Endothelial cell of umbilical vein (primary cell): ENCODE measurements at regions not wholly inside any gene's neighbourhood (a gene's known extent, or its start where the extent isn't known, plus 50 kb on each side); places are given as distances from the start of the nearest gene placed in this dataset.

ENCODE experiments used
- BruUV-seq: library from RNA; stranded (reverse); fragments of 400-500 nt; replicated peaks from 2 replicates; lab custom pipeline; 2021; lab: Mats Ljungman, UMichigan
- CTCF ChIA-PET: fragments of 300-600, 350-600 bp; sonication (Branson Sonifier 250); formaldehyde crosslinking; loops from one replicate; lab custom pipeline; 2021; ENCODE audit warnings: antibody characterized with exemption, inconsistent platforms; lab: Charles Lee
- POLR2A ChIA-PET: fragments of 300-600, 350-600 bp; sonication (Branson Sonifier 250); formaldehyde crosslinking; loops from one replicate; lab custom pipeline; 2021; ENCODE audit warnings: antibody characterized with exemption, inconsistent platforms; lab: Charles Lee
- DNase-seq: peaks from one replicate; pipeline ENCODE4 v3.0.0-alpha.2; 2011; ENCODE audit warnings: low read depth, low spot score
- FAIRE-seq: peaks from 2 replicates; lab custom pipeline; 2011; peaks lifted over from hg19 to GRCh38; lab: Jason Lieb, UNC
- H2AFZ ChIP-seq: 2 replicates; pipeline ENCODE4 v1.6.0; 2012; ENCODE audit warnings: low read depth, low read length, control low read depth, inconsistent platforms
- H3K27ac ChIP-seq: 2 replicates; pipeline ENCODE4 v1.5.1; 2011; ENCODE audit warnings: low read depth, mild to moderate bottlenecking, control low read depth, low read length, moderate library complexity; ENCODE audit not compliant: insufficient read depth
- H3K27me3 ChIP-seq, 2 experiments: 2 replicates each; pipeline versions ENCODE4 v1.6.0 to v1.6.1; 2011; ENCODE audit warnings: low read length in 2 of 2, mixed read lengths in 1 of 2; ENCODE audit not compliant: control insufficient read depth in 2 of 2, insufficient read depth in 2 of 2
- H3K36me3 ChIP-seq, 2 experiments: 2 replicates in 1 of 2; 3 replicates in 1 of 2; pipeline ENCODE4 v1.5.1; 2011; ENCODE audit warnings: low read length in 2 of 2, mild to moderate bottlenecking in 1 of 2, moderate library complexity in 1 of 2; ENCODE audit not compliant: control insufficient read depth in 2 of 2, insufficient read depth in 2 of 2; ENCODE audit errors: extremely low read depth in 1 of 2
- H3K4me1 ChIP-seq: 3 replicates; pipeline ENCODE4 v1.5.1; 2011; ENCODE audit warnings: mild to moderate bottlenecking, low read length; ENCODE audit not compliant: control insufficient read depth, insufficient read depth; ENCODE audit errors: extremely low read depth
- H3K4me2 ChIP-seq: 2 replicates; pipeline ENCODE4 v1.6.1; 2011; ENCODE audit warnings: low read length, control low read depth, mixed read lengths; ENCODE audit not compliant: insufficient read depth
- H3K4me3 ChIP-seq, 3 experiments: fragments of 200-600 bp in 1 of 3; sonication (generic), shearing (Covaris generic) in 1 of 3; replicated peaks in 1 of 3; 2 replicates each; pipeline ENCODE4 v1.5.1; 2011 to 2016; ENCODE audit warnings: control low read depth in 3 of 3, low read length in 3 of 3, mild to moderate bottlenecking in 2 of 3, inconsistent platforms in 1 of 3, low read depth in 1 of 3, moderate library complexity in 1 of 3; ENCODE audit not compliant: insufficient read depth in 1 of 3
- H3K79me2 ChIP-seq: 2 replicates; pipeline ENCODE4 v1.6.0; 2012; ENCODE audit warnings: low read length, inconsistent platforms; ENCODE audit not compliant: control insufficient read depth, insufficient read depth
- H3K9ac ChIP-seq: replicated peaks from 2 replicates; pipeline ENCODE3; 2011; ENCODE audit warnings: low read length, control low read depth; ENCODE audit not compliant: insufficient read depth; ENCODE audit errors: extremely low read depth
- H3K9me1 ChIP-seq: replicated peaks from 3 replicates; pipeline ENCODE4 v1.6.0; 2011; ENCODE audit warnings: mild to moderate bottlenecking, low read length; ENCODE audit not compliant: control insufficient read depth, insufficient read depth; ENCODE audit errors: extremely low read depth
- H3K9me3 ChIP-seq: replicated peaks from 2 replicates; pipeline ENCODE4 v1.5.1; 2012; ENCODE audit warnings: low read length, inconsistent platforms; ENCODE audit not compliant: control insufficient read depth, insufficient read depth
- H4K20me1 ChIP-seq: replicated peaks from 2 replicates; pipeline ENCODE3; 2011; ENCODE audit warnings: mild to moderate bottlenecking, low read length; ENCODE audit not compliant: control insufficient read depth, insufficient read depth; ENCODE audit errors: extremely low read depth
- EZH2 ChIP-seq: IDR thresholded peaks from 2 replicates; pipeline ENCODE4 v1.6.1; 2012; ENCODE audit warnings: borderline replicate concordance, low read depth, mild to moderate bottlenecking, moderate library complexity, low read length, inconsistent platforms; ENCODE audit not compliant: severe bottlenecking
- JUN ChIP-seq: IDR thresholded peaks from 2 replicates; pipeline ENCODE4 v1.6.1; 2011; ENCODE audit warnings: borderline replicate concordance, low read depth; ENCODE audit not compliant: insufficient read length, insufficient read depth
- POLR2A ChIP-seq: IDR thresholded peaks from 2 replicates; pipeline ENCODE4 v1.6.1; 2012; ENCODE audit warnings: low read depth, mild to moderate bottlenecking, control low read depth, low read length
- dilution Hi-C: fragments of 300-500 bp; cut with MboI; formaldehyde crosslinking; loops from one replicate; pipeline ENCODE4 v1.15.0; 2019; ENCODE audit warnings: low sequenced_read_pairs; ENCODE audit not compliant: extremely low pct_ligation_motif_present
- intact Hi-C: fragments of 100-400 bp; cut with micrococcal nuclease; formaldehyde crosslinking; loops from one replicate; pipeline ENCODE4 v1.10.0; 2022

GRCh38 chr5:35543408-35543807 is 74.3 kb upstream of the SPEF2 start:
- Histone ChIP-seq H3K4me3 (no peak overlapping the region), H4K20me1 (no peaks in the 10 kb centered on the region)
- no peak for FAIRE-seq

GRCh38 chr5:35540002-35540401 is 77.7 kb upstream of the SPEF2 start:
- no TSS peak for BruUV-seq
- CTCF ChIA-PET, result no interaction called here
- POLR2A ChIA-PET, result no interaction called here
- Histone ChIP-seq H3K27me3 (no peaks in the 10 kb centered on the region), H3K9ac (no peak overlapping the region), H2AFZ (no peak overlapping the region), H3K36me3 (no peaks in the 10 kb centered on the region), H3K4me1 (no peaks in the 10 kb centered on the region), H3K27ac (no peak overlapping the region), H4K20me1 (no peaks in the 10 kb centered on the region), H3K4me2 (no peak overlapping the region), H3K9me1 (no peaks in the 10 kb centered on the region), H3K4me3 (no peak overlapping the region), H3K79me2 (no peaks in the 10 kb centered on the region), H3K9me3 (no peaks in the 10 kb centered on the region)
- dilution Hi-C loops, result no loop called here
- no peak for TF ChIP-seq POLR2A
- TF ChIP-seq EZH2, result no peak
- intact Hi-C loops, result no loop called here
- DNase-seq, result no peak
- FAIRE-seq, result no peak

More at GRCh38 chr5:35543408-35543807, 74.3 kb upstream of the SPEF2 start:
- no peaks in the 10 kb centered on the region for H3K36me3 ChIP-seq
- no peaks in the 10 kb centered on the region for H3K9me1 ChIP-seq
- intact Hi-C loops, result no loop called here
- no peaks in the 10 kb centered on the region for H3K4me1 ChIP-seq
- dilution Hi-C loops, result no loop called here
- no peak overlapping the region for H3K9ac ChIP-seq
- no peak overlapping the region for H2AFZ ChIP-seq
- no peaks in the 10 kb centered on the region for H3K79me2 ChIP-seq
- ChIA-PET POLR2A (no interaction called here), CTCF (no interaction called here)
- no peak for DNase-seq
- H3K9me3 ChIP-seq, result no peaks in the 10 kb centered on the region
- no TSS peak for BruUV-seq
- no peak overlapping the region for H3K27ac ChIP-seq
- no peak overlapping the region for H3K4me2 ChIP-seq
- no peaks in the 10 kb centered on the region for H3K27me3 ChIP-seq
- TF ChIP-seq JUN (no peak), POLR2A (no peak)
